GM19043 (cell line): ENCODE measurements at regions not wholly inside any gene's neighbourhood (a gene's known extent, or its start where the extent isn't known, plus 50 kb on each side); places are given as distances from the start of the nearest gene placed in this dataset.
A peak's percentile ranks its signal among the peaks of the same experiment; 100 is the strongest.

Source experiments
- ATAC-seq: cut with Tn5 transposase; IDR thresholded peaks from one replicate; pipeline ENCODE4 v1.9.1; 2021; ENCODE audit warnings: low read depth; ENCODE audit not compliant: unreplicated experiment

DNA sequence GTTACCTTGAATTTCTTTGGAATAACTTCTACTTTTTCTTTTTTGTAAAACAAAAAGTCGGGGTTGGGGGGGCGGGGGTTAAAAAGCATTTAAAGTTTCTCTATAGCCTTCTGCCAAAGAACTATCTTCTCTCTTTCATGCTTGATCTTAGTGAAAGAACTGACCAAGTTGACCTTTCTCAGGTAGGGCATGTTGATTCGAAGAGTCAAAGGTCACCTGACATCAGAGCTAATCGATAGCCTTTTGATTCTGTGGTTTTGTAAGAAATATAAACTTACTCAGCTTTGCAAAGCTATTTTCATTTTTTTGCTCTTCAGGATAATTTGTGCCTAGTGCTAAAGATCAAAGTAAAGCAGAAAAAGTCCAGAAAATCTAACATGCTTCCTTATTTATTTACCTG is 181.5 kb downstream of the IRS2 start:
- no peak for ATAC-seq

DNA sequence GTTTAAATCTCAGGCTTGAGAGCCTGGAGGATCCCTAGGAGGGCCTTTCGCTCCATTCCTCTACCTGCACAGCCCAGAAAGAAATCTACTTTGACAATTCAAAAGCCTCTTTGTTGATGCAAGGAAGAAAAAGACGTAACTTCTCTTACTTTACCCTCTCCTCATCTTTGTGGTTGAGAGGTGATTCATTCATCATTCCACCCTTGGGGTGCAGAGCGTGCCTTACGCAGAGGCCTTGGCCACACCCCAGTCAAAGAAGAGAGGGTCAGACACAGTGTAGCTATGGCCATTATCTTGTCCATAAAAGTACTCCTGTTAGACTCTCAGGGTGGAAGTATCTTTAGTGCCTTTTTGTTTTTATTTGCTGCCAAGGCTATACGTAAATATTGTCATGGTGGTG is 184.0 kb downstream of the IRS2 start:
- ATAC-seq: no peak

DNA sequence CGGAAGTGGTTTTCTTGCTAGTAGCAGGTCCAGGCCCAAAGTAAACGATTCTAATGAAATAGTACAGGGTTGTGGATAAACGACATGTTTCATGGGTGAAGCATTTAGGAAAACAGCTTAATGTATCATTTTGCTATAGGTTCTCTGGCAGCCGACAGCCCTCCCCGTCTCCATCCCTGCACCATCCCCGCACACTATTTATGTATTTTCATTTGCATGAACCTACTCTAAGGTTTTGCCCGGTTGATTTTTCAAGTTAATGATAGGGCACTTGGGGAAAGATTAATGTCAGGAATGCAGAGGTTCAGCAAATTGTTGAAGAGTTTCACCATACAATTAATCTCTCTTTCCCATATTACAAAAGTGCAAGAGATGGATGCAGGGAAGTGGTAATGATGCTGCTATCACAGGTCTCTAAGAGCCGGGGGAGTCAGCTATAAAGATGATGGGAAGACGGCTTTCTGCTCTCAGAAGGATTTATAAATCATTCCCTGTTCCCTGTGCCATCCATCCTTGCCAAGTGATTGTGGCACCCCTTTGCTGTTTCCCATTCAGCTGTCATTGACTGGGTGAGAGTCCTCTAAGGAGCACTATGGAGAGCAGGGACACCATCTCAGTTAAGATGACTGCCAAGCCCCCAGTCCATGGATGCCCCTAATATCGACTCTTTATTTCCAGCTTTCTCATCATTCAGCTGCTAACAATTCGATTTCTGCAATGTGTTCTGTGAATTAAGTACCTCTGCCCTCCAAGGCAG is 186.3 kb downstream of the IRS2 start:
- no peak for ATAC-seq

DNA sequence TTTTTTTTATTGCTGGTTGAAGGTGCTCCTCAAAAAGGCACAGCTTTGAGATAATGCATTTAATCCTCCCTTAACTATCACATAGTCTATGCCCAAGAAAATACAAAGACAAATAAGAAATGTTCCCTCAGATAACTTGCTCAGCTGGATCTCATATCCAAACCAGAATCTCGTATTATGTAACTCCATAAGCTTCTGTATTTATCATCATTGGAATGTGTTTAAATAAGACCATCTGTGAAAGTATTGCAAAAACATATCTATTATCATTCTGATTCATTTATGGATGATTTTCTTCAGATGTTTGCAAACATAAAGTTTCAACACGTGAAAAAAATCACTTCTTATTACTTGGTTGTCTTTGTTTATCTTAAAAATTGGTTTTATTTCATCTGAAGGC is 190.9 kb downstream of the IRS2 start:
- ATAC-seq: no peak

DNA sequence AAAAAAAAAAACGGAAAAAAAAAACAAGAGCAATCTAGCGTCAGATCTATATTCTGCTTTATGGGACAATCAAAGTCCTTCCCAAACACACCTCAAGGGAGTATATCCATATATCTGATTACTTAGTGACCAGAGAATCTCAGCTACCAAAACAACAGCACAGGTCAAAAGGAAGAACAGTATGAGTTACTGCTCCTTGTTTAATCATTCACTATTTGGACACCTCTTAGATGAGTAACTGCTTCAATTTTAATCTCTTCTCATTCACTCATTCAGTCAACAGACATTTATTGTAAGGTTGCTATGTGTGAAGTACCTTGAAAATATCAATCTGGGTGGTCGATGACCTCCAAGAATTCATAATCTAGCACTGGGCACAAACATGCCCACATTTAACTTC is 193.2 kb downstream of the IRS2 start:
- ATAC-seq: no peak

DNA sequence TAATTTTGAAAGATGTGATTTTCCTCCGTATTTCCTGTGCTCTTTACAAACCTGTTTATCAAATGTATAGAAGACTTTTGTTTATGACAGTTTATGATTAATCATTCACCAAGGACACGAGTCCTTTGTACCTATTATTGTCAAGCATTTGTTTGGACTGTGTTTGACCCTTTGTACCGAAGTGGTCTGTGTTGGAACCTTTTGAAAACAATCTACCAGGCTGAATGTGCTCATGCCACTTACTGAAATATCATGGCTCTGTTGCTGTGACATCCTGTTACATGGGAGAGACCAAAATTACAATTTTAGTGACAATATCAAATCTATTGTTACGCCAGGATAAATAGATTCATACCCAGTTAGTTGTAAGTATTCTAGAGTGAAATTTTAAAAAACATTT is 193.6 kb downstream of the IRS2 start:
- no peak for ATAC-seq

DNA sequence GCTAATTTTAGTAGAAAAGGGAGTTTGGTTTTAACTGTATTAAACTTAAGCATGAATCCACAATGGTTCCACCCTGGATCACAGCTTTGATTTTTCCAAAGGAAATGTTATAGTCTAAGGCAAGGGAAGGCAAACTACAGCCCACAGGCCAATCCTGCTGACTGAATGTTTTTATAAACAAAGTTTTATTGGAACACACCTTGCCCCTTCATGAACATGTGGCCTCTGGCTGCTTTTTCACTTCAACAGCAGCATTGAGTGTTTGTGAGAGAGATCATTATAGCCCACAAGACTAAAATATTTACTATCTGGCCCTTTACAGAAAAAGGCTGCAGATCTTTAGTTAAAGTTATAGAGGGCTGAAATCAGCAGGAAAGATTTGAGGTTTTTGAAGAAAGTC is 198.7 kb downstream of the IRS2 start:
- no peak for ATAC-seq

DNA sequence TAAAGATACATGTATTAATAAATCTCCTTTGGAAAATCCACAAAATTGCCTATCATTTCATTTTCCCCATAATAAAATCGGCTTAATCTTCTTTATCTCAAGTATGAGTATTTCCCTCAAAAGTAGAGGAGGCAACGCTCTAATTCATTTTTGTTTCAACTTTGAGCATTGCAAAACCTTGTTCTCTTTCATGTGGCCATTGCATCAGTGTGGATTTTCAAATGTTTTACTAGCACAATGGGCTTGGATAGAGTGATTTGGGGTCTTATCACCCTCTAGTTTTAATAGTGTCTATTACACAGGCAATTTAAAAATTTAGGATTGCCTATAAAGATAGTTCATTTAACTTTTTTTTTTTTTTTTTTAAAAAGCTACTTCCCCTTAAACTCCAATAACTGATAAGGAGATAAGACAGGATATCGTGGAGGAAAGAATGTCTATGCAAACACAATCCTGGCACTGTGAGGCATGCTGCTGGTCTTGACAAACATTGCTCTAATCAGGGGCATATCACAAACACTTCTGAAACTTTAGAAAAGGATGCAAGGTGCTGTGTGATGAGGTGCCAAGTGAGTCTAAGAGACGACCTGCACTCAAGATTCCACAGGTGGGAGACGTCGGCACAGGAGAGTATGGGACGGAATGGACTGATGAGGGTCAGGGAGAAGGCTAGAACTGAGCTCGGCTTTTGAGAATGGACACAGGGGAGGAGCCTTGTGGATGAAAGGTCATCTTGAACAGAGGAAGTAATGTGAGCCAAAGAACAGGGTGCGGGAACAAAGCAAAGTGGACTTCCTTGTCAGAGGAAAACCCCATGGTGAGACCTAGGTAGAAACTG is 199.7 kb downstream of the IRS2 start:
- ATAC-seq: no peak

DNA sequence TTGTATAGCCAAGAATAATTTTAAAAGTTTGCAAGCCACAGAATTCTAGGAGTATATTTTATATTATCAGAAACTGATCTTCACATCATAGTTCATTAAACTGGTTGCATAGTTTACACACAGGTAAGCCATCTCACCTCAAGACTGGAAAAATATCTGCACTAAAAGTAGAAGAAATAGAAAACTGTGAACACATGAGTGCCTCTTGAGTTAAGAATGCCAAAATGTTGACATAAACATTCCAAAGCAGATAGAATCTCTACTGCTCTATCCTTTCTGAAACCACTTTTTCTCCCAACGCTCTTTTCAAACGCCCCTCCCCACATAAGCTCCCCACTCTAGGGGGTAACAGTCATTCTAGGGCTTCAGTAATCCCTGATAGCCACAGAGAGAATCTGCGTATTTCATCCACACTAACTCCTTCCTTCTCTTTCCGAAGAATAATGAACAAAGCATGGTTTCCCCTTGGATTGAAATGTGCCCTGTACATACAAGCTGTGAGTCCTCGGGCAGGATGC is 201.5 kb downstream of the IRS2 start:
- ATAC-seq: no peak

DNA sequence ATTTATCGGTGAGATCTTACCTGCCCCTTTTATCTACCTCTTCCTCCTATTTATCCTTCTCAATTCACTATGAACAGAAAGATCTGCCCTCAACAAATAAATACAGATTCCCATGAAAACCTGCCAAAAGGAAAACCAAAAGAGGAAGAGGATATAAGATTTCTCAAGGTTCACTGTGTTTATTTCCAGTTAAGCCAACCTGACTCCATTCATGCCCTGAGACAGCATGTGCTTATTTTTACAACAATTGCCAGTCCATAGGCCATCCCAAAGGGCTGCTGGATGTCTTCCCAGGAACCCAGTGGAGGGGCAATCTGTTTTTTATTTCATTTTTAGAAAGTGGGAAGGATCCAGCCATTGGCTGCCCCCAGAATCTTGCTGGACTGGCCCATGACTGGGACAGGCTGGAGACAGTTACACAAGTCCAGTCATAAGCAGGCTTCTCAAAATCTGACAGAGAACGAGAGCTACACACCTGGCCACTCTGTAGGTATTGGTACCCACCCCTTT is 209.1 kb downstream of the IRS2 start:
- ATAC-seq: no peak

DNA sequence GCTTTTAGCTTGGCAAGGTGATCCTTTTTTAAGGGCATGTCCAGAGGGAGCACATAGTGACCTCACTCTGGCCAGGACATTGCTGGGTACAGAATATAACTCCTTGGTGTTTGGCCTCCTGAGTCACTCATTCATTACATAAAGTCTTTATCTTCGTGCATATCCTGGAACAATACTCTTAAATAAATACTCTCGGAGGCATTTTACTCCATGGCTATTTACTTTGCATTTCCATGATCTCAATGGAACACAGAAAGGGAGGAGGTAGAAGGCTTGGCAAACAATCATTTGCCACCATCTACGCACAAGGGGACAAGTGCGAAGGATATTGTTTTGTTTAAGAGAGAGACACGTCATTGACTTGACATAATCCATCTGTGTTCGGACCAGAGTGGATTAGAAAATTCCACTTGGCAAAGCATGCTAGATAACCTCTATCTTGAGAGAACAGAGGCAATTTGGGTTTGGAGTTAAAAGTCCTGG is 210.0 kb downstream of the IRS2 start:
- no peak for ATAC-seq

DNA sequence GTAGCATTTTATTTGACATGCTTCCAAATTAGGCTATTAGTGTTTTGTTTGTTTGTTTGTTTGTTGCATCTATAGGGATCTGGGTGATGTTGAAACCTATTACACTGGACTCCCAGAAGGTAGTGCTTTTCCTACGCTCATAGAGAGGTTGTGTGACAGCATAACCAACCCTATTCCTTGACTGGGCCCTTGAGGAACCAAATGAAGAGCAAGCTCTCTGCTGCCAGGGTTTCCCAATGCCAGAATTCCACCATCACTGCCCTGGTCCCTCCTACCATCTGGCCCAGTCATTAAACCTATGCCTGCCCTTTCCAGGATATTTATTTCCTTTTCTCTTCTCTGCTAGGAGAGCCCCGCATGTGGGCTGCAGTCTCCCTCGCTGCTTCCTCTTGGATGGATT is 210.6 kb downstream of the IRS2 start:
- no peak for ATAC-seq

DNA sequence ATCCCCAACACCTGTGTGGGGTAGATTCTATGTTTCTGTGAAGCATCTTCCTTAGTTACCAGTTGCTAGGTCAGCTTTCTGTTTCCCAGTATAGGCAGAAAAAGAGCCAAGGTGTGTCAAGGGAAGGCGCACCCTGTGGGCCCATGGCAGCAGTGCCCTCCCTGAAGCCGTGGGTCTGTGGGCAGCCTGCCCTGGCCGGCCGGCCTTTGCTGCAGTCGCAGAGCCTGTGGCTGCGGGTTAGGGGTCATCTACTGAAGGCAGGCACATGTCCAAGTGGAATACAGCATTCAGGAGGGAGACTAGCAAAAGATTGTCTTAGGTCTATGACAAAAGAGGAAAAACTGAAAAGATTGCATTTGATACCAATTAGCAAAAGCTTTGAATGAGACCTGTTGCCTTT is 214.0 kb downstream of the IRS2 start:
- no peak for ATAC-seq

DNA sequence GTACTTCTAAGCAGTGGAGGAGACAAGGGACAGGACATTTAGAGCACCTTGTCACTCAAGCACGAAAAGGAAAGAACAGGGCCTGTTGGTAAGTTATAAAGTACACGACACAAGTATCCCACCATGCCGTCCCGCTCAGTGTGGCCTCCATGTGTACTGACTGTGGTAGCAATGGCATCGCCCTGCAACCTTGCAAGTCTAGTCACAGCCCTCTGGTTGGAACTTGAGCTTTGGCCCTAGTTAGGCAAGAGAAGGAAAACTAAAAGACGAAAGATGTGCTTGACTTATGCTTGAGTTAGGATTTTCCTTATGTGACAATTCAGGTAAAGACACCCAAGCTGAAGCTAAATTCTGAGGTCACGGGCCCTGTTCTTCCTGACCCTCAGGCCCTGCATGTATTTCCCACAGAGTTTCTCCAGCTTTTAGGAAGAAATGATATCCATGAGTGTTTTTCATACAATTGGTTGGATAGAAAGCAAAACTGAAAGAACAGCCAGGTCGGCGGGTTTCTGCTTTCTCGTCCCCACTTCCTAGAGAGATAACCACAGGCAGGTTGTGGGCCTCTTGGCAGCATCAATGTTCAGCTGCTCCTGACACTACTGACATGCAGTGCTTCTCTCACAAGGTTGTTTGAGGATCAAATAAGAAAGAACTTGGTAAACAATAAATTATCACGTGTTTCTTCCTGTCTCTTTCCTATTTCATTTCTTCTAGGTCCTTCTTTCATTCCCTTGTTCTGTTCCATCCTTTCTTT is 216.2 kb downstream of the IRS2 start:
- ATAC-seq: peak; percentile 98

DNA sequence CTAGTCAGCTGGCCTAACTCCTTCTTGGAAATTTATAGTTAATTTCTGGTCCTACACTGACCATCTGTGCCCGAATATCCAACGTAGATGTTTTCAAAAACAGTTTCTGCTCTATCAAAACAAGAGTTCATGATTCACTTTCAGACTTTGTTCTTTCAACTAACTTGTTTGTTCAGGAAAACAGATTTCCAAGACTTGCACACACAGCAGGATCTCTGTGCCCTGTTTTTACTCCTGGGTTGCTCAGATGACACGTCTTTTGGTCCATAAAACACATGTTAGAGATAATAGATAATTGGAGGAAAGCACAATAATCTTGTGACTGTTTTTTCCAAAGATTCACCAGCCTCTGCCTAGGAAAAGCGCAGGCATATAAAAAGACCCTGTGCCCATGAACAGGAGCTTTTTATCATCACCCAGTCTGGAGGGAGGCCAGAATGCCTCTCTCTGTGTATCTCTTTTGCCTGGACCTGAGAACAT is 218.0 kb downstream of the IRS2 start:
- no peak for ATAC-seq

DNA sequence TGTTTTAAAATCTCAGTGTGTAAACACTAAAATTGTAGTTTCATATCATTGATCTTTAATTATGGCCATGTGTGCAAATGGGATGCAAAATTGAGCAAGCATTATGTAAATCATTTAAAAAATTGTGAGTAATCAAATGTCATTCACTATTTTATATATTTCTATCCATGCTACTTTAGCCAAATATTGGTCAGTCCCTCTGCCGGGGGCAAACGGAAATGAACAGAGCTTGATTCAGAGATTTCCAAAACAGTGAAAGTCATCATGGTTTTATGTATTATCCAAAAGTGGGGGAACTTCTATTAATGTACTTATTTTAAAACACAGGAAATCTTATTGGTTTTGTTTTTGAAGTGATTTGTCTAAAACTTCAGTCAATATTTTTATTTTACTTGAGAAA is 219.1 kb downstream of the IRS2 start:
- ATAC-seq: no peak

DNA sequence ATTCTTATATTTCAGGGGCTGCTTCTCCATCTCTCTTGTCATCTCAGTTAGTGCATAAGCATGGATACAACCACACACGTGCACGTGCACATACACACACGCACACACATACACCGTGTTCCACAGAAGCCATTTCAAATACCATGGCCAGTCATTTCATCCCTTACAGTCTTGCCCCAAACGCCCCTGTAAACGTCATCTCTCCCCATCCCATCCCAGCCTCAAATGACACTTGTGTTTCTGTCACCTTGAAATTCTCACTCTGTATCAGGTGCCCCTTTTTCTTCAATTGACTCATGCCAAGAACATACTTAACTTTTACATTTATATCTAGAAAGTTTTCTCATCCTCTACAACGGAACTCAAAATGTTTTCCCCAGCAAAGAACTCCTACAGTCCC is 220.5 kb downstream of the IRS2 start:
- no peak for ATAC-seq

DNA sequence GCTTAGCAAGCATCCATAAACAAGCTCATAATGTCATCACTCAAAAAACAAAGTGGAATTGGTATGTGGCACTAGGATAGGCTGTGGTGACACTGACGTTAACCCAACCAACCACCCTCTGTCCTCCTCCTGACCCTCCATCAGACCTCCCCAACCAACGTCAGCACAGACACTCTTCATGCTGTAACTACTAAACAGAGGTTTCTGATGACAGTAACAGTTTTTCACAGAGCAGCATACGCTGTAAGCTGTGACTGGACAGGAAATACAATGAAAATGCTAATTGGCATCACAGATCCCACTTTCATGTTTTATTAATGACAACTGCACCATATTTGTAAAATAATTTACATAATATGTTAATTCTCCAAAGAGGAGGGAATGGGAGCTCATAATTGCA is 238.0 kb downstream of the IRS2 start:
- peak; percentile 44 for ATAC-seq

DNA sequence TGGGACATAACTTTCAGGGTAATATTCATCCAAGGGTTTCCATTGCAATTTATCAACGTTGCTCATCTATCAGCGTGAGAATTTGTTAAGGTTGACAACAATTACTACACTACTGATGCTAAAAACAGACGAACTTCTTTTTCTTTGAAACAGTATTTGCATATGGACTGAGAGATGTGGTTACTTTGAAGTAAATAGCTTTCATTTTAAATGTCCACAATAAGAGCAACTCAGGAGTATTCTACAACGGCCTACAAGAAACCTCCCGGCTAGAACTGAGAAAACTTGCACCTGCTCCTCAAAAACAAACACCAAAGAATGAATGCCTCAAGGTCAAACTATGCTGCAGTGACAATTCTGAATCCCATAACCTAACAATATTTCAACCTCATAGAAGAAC is 238.4 kb downstream of the IRS2 start:
- ATAC-seq: peak; percentile 83

DNA sequence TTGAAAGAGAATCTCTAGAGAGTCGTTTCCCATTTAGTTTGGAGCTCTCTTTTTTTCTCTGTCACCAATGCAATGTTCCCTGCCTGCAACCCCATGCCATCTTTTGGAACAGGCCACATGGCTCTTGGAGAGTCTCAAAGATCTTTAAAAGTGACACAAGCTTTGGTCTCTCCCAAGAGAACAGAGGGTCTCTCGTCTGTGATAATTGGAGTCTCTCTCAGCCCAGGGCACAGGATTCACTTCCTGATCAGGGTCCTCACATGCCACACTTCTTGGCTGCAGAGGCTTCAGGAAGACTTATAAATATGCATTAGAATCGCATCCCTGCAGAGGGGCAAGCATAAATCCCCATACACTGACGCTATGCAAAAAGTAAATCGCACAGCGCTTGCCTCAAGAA is 240.5 kb downstream of the IRS2 start:
- ATAC-seq: no peak

DNA sequence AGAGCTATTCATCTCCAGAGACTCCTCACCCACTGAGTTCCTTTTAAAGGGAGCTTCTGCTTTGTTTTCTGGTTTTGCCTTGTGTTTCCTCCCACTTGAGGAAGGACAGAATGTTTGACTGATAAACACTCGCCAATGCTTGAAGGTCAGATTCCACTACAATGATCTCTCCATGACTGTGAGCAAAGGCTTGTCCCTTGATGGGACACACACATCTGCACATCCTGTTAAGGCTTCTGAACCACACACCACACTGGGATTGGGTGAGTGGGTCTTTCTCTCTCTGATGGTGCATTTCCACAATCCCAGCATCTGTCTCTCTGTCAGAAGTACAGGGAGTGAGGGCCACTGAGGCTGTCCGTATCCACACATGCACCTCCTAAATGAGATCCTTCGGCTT is 245.3 kb downstream of the IRS2 start:
- no peak for ATAC-seq
